Activated T-cell treated with anti-CD3 and anti-CD28 coated beads, Interleukin-2, amount 50 U/mL, for 24 hours (primary cell): ENCODE measurements at regions not wholly inside any gene's neighbourhood (a gene's known extent, or its start where the extent isn't known, plus 50 kb on each side); places are given as distances from the start of the nearest gene placed in this dataset.

Experiments
- DNase-seq: peaks from one replicate; pipeline ENCODE4 v3.0.0-alpha.2; 2020
- H3K27ac Mint-ChIP-seq: 2 replicates; pipeline ENCODE4 v1.8.0; 2020; ENCODE audit warnings: mild to moderate bottlenecking, mixed read lengths
- H3K27me3 Mint-ChIP-seq: 2 replicates; pipeline ENCODE4 v1.8.0; 2020; ENCODE audit warnings: mixed read lengths
- H3K36me3 Mint-ChIP-seq: 2 replicates; pipeline ENCODE4 v1.8.0; 2020; ENCODE audit warnings: low read depth, mixed read lengths
- H3K4me1 Mint-ChIP-seq: 2 replicates; pipeline ENCODE4 v1.8.0; 2020; ENCODE audit warnings: low read depth, mixed read lengths
- H3K4me3 Mint-ChIP-seq: 2 replicates; pipeline ENCODE4 v1.8.0; 2020; ENCODE audit warnings: mild to moderate bottlenecking, moderate library complexity, mixed read lengths
- H3K9me3 Mint-ChIP-seq: 2 replicates; pipeline ENCODE4 v1.8.0; 2020; ENCODE audit warnings: mixed read lengths

GRCh38 chr15:31516440-31516839, 189.8 kb downstream of the KLF13 start:
- H3K36me3 Mint-ChIP-seq, result no peaks in the 10 kb centered on the region
- no peak overlapping the region for H3K27ac Mint-ChIP-seq
- DNase-seq, result no peak
- no peaks in the 10 kb centered on the region for H3K9me3 Mint-ChIP-seq
- peaks cover 17% of the 10 kb centered on the region for H3K27me3 Mint-ChIP-seq
- H3K4me3 Mint-ChIP-seq, result no peak overlapping the region
- H3K4me1 Mint-ChIP-seq, result peaks cover 11% of the 10 kb centered on the region

- Mint-ChIP-seq H3K36me3 (no peaks in the 10 kb centered on the region), H3K4me1 (peaks cover 10% of the 10 kb centered on the region), H3K4me3 (no peak overlapping the region), H3K9me3 (no peaks in the 10 kb centered on the region), H3K27me3 (peaks cover 17% of the 10 kb centered on the region), H3K27ac (no peak overlapping the region)
- no peak for DNase-seq
These were observed 190.2 kb downstream of the KLF13 start for GRCh38 chr15:31516874-31517273.

GRCh38 chr15:31517711-31518110, 191.1 kb downstream of the KLF13 start:
- Mint-ChIP-seq H3K9me3 (no peaks in the 10 kb centered on the region), H3K36me3 (no peaks in the 10 kb centered on the region), H3K27ac (no peak overlapping the region), H3K27me3 (peaks cover 17% of the 10 kb centered on the region), H3K4me1 (peaks cover 3% of the 10 kb centered on the region), H3K4me3 (no peak overlapping the region)
- no peak for DNase-seq

- Mint-ChIP-seq H3K4me1 (no peaks in the 10 kb centered on the region), H3K36me3 (no peaks in the 10 kb centered on the region), H3K27me3 (peaks cover 6% of the 10 kb centered on the region), H3K4me3 (no peak overlapping the region), H3K27ac (no peak overlapping the region), H3K9me3 (no peaks in the 10 kb centered on the region)
- no peak for DNase-seq
These were observed 195.4 kb downstream of the KLF13 start for GRCh38 chr15:31522028-31522427.

- Mint-ChIP-seq H3K27ac (no peak overlapping the region), H3K36me3 (no peaks in the 10 kb centered on the region), H3K9me3 (no peaks in the 10 kb centered on the region), H3K4me3 (no peak overlapping the region), H3K27me3 (no peaks in the 10 kb centered on the region), H3K4me1 (no peaks in the 10 kb centered on the region)
- DNase-seq, result no peak
These were observed 196.5 kb downstream of the KLF13 start for GRCh38 chr15:31523027-31523654.

- no peak overlapping the region for H3K4me3 Mint-ChIP-seq
- H3K27me3 Mint-ChIP-seq, result no peaks in the 10 kb centered on the region
- H3K27ac Mint-ChIP-seq, result no peak overlapping the region
- no peak for DNase-seq
- no peaks in the 10 kb centered on the region for H3K36me3 Mint-ChIP-seq
- H3K4me1 Mint-ChIP-seq, result no peaks in the 10 kb centered on the region
- no peaks in the 10 kb centered on the region for H3K9me3 Mint-ChIP-seq
These were observed 197.0 kb downstream of the KLF13 start for GRCh38 chr15:31523655-31524049.

GRCh38 chr15:31525185-31525695, 198.6 kb downstream of the KLF13 start:
- Mint-ChIP-seq H3K4me1 (no peaks in the 10 kb centered on the region), H3K36me3 (no peaks in the 10 kb centered on the region), H3K27ac (no peak overlapping the region), H3K4me3 (no peak overlapping the region), H3K27me3 (peaks cover 3% of the 10 kb centered on the region), H3K9me3 (no peaks in the 10 kb centered on the region)
- no peak for DNase-seq

- no peaks in the 10 kb centered on the region for H3K36me3 Mint-ChIP-seq
- H3K27ac Mint-ChIP-seq, result no peak overlapping the region
- H3K9me3 Mint-ChIP-seq, result no peaks in the 10 kb centered on the region
- H3K27me3 Mint-ChIP-seq, result peaks cover 7% of the 10 kb centered on the region
- no peaks in the 10 kb centered on the region for H3K4me1 Mint-ChIP-seq
- no peak for DNase-seq
- H3K4me3 Mint-ChIP-seq, result no peak overlapping the region
These were observed 199.5 kb downstream of the KLF13 start for GRCh38 chr15:31525988-31526665.

GRCh38 chr15:31526916-31527690, 200.5 kb downstream of the KLF13 start:
- no peak for DNase-seq
- Mint-ChIP-seq H3K27me3 (peaks cover 7% of the 10 kb centered on the region), H3K4me1 (no peaks in the 10 kb centered on the region), H3K27ac (no peak overlapping the region), H3K36me3 (no peaks in the 10 kb centered on the region), H3K4me3 (no peak overlapping the region), H3K9me3 (no peaks in the 10 kb centered on the region)

- Mint-ChIP-seq H3K36me3 (no peaks in the 10 kb centered on the region), H3K9me3 (peaks cover under 1% of the 10 kb centered on the region), H3K27ac (no peak overlapping the region), H3K27me3 (peaks cover 7% of the 10 kb centered on the region), H3K4me1 (no peaks in the 10 kb centered on the region), H3K4me3 (no peak overlapping the region)
- DNase-seq, result no peak
These were observed 202.2 kb downstream of the KLF13 start for GRCh38 chr15:31528846-31529245.

GRCh38 chr15:31537770-31538592, 211.3 kb downstream of the KLF13 start:
- no peak for DNase-seq
- Mint-ChIP-seq H3K27me3 (peaks cover 64% of the 10 kb centered on the region), H3K4me1 (no peaks in the 10 kb centered on the region), H3K36me3 (no peaks in the 10 kb centered on the region), H3K27ac (no peak overlapping the region), H3K9me3 (peaks cover 5% of the 10 kb centered on the region), H3K4me3 (no peak overlapping the region)

- H3K9me3 Mint-ChIP-seq, result no peaks in the 10 kb centered on the region
- no peak for DNase-seq
- no peak overlapping the region for H3K4me3 Mint-ChIP-seq
- no peak overlapping the region for H3K27ac Mint-ChIP-seq
- peaks cover 63% of the 10 kb centered on the region for H3K27me3 Mint-ChIP-seq
- H3K4me1 Mint-ChIP-seq, result peaks cover 11% of the 10 kb centered on the region
- no peaks in the 10 kb centered on the region for H3K36me3 Mint-ChIP-seq
These were observed 214.0 kb downstream of the KLF13 start for GRCh38 chr15:31540633-31541032.

- Mint-ChIP-seq H3K9me3 (no peaks in the 10 kb centered on the region), H3K27me3 (peaks cover 41% of the 10 kb centered on the region), H3K36me3 (no peaks in the 10 kb centered on the region), H3K27ac (no peak overlapping the region), H3K4me3 (no peak overlapping the region), H3K4me1 (peaks cover 13% of the 10 kb centered on the region)
- DNase-seq, result no peak
These were observed 217.7 kb downstream of the KLF13 start for GRCh38 chr15:31544361-31544760.

GRCh38 chr15:31545257-31545656, 218.6 kb downstream of the KLF13 start:
- Mint-ChIP-seq H3K4me3 (no peak overlapping the region), H3K36me3 (no peaks in the 10 kb centered on the region), H3K4me1 (peaks cover 13% of the 10 kb centered on the region)

More at GRCh38 chr15:31545257-31545656, 218.6 kb downstream of the KLF13 start:
- Mint-ChIP-seq H3K27ac (no peak overlapping the region), H3K27me3 (peaks cover 37% of the 10 kb centered on the region), H3K9me3 (no peaks in the 10 kb centered on the region)
- no peak for DNase-seq
